ENCODE measurements at regions not wholly inside any gene's neighbourhood (a gene's known extent, or its start where the extent isn't known, plus 50 kb on each side); places are given as distances from the start of the nearest gene placed in this dataset.

- Histone ChIP-seq H3K79me1 (ENCODE audit: low read depth in 1 of 2, low read length in 2 of 2) (no peaks in the 10 kb centered on the region), H2BK120ac (ENCODE audit: low read depth, low read length) (no peak overlapping the region), H3K9ac (ENCODE audit: low read depth, low read length) (no peak overlapping the region), H4K91ac (ENCODE audit: insufficient read depth, low read depth, low read length) (no peak overlapping the region), H3K9me1 (ENCODE audit: insufficient read depth, low read length) (no peaks in the 10 kb centered on the region), H3K27me3 (ENCODE audit: control insufficient read depth, insufficient read depth, low read length) (no peaks in the 10 kb centered on the region), H2AFZ (replicated peaks; ENCODE audit: low read length, poor library complexity) (no peak overlapping the region), H3K4me3 (ENCODE audit: insufficient read depth, low read depth, low read length) (no peak overlapping the region), H3K4me2 (ENCODE audit: low read depth, low read length) (no peak overlapping the region), H2BK15ac (ENCODE audit: low read depth, low read length) (no peak overlapping the region), H2BK5ac (ENCODE audit: low read depth, low read length, poor library complexity, severe bottlenecking) (no peak overlapping the region), H2BK20ac (ENCODE audit: low read depth, low read length) (no peak overlapping the region), H3K9me3 (ENCODE audit: control insufficient read depth, insufficient read depth, low read length) (peaks cover 4% of the 10 kb centered on the region), H4K8ac (ENCODE audit: low read depth in 2 of 2, low read length in 2 of 2) (no peak overlapping the region), H4K20me1 (ENCODE audit: insufficient read depth, low read length) (no peaks in the 10 kb centered on the region), H3K4me1 (ENCODE audit: control insufficient read depth, insufficient read depth, low read length) (no peaks in the 10 kb centered on the region), H3K36me3 (ENCODE audit: control insufficient read depth, insufficient read depth, low read length) (no peaks in the 10 kb centered on the region), H3K27ac (ENCODE audit: insufficient read depth, low read length) (no peak overlapping the region), H3K18ac (ENCODE audit: low read depth, low read length) (no peak overlapping the region), H3K4ac (ENCODE audit: low read depth, low read length) (no peak overlapping the region), H4K5ac (ENCODE audit: low read depth, low read length) (no peak overlapping the region), H3K23ac (ENCODE audit: low read depth, low read length) (no peak overlapping the region), H3K14ac (replicated peaks; ENCODE audit: low read depth, low read length) (no peak overlapping the region), H2AK5ac (ENCODE audit: low read depth, low read length) (no peak overlapping the region), H2AK9ac (replicated peaks; ENCODE audit: low read depth, low read length, poor library complexity) (no peak overlapping the region), H3K56ac (ENCODE audit: extremely low read depth, insufficient read depth, low read length) (no peak overlapping the region)
- dilution Hi-C loops (cut with HindIII; ENCODE audit: low sequenced_read_pairs, unreplicated experiment) (no loop called here), intact Hi-C loops (cut with micrococcal nuclease) (no loop called here), in situ Hi-C loops (cut with MboI; ENCODE audit: low sequenced_read_pairs) (no loop called here)
- WGBS, 2 experiments (ENCODE audit: extremely low coverage in 2 of 2, insufficient read length in 1 of 2), result 28% methylated on average over 2 of the region's 4 CpGs; no CpG with 5 or more reads in 1 of the 2 experiments
- TF ChIP-seq USF2 (IDR thresholded peaks at IDR 0.05; ENCODE audit: low read depth, low read length), result no peak
- ATAC-seq (ENCODE audit: low read depth) (no peak), DNase-seq (no peak)
- BruUV-seq (replicated peaks), result no TSS peak
- ChIA-PET CTCF (interaction anchor here (0.6 kb wide), 1 partner anchor 518 kb away, joined by 4 read pairs; no protein-coding TSS in a partner anchor), POLR2A (ENCODE audit: unreplicated experiment) (no interaction called here)
These were observed 223.6 kb downstream of the GATA3 start for GRCh38 chr10:8278099-8278498.

Data from IMR-90 (cell line).